NB4 (cell line): ENCODE measurements at regions not wholly inside any gene's neighbourhood (a gene's known extent, or its start where the extent isn't known, plus 50 kb on each side); places are given as distances from the start of the nearest gene placed in this dataset.

Source experiments
- MYC ChIP-seq: IDR thresholded peaks from 2 replicates; pipeline ENCODE4 v1.6.1; 2011; ENCODE audit warnings: low read depth, low read length
- POLR2A ChIP-seq: IDR thresholded peaks from 2 replicates; pipeline ENCODE4 v1.6.1; 2011; ENCODE audit warnings: mild to moderate bottlenecking; ENCODE audit not compliant: insufficient read length; ENCODE audit errors: extremely low read depth
- TF ChIP-seq, protein P1 (sequence below): IDR thresholded peaks from one replicate; pipeline ENCODE4 v1.5.1; 2012; ENCODE audit warnings: low read depth, low read length
- TF ChIP-seq, protein P2 (sequence below): IDR thresholded peaks from 2 replicates; pipeline ENCODE4 v1.6.1; 2011; ENCODE audit warnings: low read depth, low read length

DNA sequence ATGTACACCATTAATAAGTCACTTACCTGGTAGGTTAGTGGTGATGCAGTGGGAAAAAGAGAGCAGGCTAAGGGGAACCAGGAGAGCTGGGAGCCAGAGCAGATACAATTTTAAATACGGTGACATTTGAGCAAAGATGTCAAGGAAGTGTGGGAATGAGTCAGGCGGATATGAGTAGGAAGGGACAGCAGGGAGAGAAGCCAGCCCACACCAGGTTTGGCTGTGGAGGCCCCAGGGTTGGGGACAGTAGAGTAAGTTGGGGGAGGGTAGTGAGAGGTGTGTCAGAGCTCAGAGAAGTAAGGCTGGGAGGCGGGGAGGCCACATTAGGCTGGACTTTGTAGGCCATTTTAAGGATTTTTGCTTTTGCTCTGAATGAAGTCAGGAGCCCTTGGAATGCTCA lies 482.0 kb downstream of the DISC1 start:
- TF ChIP-seq, protein P1, sequence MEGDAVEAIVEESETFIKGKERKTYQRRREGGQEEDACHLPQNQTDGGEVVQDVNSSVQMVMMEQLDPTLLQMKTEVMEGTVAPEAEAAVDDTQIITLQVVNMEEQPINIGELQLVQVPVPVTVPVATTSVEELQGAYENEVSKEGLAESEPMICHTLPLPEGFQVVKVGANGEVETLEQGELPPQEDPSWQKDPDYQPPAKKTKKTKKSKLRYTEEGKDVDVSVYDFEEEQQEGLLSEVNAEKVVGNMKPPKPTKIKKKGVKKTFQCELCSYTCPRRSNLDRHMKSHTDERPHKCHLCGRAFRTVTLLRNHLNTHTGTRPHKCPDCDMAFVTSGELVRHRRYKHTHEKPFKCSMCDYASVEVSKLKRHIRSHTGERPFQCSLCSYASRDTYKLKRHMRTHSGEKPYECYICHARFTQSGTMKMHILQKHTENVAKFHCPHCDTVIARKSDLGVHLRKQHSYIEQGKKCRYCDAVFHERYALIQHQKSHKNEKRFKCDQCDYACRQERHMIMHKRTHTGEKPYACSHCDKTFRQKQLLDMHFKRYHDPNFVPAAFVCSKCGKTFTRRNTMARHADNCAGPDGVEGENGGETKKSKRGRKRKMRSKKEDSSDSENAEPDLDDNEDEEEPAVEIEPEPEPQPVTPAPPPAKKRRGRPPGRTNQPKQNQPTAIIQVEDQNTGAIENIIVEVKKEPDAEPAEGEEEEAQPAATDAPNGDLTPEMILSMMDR, result no peak
- TF ChIP-seq POLR2A, result no peak
- TF ChIP-seq MYC, result no peak
- TF ChIP-seq, protein P2, sequence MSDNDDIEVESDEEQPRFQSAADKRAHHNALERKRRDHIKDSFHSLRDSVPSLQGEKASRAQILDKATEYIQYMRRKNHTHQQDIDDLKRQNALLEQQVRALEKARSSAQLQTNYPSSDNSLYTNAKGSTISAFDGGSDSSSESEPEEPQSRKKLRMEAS, result no peak
